GM12873 (cell line): ENCODE measurements at regions not wholly inside any gene's neighbourhood (a gene's known extent, or its start where the extent isn't known, plus 50 kb on each side); places are given as distances from the start of the nearest gene placed in this dataset.

ENCODE experiments used
- CTCF ChIP-seq: IDR thresholded peaks from 2 replicates; pipeline ENCODE4 v1.5.1; 2012; ENCODE audit warnings: low read depth, mild to moderate bottlenecking, moderate library complexity, low read length, control low read depth; ENCODE audit not compliant: insufficient read depth; ENCODE audit errors: missing control alignments

DNA sequence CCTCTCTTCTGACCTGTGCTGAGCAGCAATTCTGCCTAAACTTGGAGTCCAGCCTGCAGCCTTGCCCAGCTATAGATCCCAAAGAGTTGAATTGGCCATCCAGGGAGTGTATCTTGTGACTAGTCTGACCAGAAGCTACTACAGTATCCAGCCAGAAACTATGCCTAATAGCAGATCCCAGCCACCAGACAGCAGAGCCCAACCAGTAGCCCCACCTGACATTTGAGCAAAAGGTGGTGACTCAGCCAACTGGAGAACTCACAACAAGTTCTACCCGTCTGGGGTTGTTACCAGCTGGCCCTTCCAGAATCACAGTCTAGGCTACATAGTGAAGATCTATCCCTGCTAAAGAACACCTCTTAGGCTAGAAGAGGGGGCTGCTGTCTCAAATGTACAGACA lies 315.0 kb downstream of the CRPPA start:
- no peak for TF ChIP-seq CTCF

GRCh38 chr7:16099302-16099849 lies 322.0 kb downstream of the CRPPA start:
- TF ChIP-seq CTCF = no peak

DNA sequence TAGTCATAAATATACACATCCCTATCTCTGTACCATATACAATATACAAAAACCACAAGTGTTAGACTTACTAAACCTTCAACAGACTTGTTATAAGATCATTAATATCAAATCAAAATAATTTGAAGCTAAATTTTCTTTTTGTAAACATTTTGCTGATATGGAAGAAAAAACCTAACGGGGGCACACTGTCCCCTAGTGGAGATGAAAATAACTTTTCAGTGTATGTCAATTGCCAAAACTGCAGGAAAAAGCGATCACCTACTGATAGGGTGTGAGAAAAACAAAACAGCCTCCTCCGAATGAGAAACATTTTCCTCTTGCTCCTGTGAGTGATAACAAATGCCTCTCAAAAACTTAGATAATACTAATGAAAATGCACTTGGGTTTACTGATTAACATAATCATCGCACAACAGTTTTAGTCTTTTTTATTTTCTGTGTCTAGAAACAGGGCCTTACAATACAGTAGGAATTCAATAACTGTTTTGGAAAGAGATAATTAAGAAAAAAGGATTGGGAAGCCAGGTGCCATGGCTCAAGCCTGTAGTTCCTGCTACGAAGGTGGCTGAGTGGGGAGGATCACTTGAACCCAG lies 322.7 kb downstream of the CRPPA start:
- TF ChIP-seq CTCF = peak; percentile 40

DNA sequence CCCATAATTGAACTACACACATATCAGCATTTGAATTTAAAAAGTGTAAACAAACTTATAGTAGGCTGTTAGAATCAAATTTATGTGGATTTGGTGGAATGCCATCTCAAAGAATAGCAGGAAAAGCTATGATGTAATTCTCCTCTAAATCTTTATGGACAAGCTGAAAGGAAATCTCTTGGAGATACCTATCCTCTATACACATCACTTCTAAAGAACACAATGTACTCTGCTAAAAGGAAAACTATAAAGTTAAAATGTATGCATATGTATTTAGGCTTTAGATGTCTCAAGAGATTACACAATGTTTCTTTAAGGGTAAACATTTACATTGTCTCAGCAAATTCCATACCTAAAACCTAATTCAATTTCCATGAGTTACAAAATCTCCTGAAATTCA lies 323.3 kb downstream of the CRPPA start:
- no peak for TF ChIP-seq CTCF

DNA sequence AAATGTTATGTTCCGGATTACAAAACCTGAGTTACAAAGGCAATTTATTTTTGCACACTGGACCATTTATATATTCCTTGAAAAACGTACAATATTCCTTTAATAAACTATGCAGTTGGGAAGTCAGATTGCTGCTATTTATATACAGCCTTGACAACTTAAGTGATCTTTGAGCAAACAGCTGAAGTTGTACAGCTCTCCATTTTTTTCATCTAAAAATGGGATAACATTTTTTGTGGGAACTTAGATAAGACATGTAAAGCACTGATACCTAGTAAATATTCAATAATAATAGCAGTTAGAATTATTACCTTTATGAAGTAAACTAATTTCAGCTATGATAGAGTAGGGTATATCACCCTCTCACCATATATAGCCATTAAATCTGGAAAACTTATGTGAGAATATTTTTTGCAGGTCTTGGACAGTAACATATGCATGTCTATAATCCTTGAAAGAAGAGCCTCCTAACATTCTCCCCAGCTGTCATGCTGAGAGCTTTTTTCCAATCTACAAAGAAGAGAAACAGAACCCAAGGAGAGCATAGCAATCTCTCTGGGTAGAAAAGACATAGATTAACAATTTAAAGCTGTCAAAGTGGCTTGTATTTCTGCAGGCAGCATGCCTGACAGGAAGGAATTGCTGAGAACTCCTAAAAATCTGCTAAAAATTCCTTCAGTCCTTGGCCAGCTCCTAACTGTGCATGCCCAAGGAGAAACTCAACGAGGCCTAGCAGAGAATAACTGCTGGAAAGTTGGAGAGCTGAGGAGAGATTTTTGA lies 326.0 kb downstream of the CRPPA start:
- TF ChIP-seq CTCF = no peak

DNA sequence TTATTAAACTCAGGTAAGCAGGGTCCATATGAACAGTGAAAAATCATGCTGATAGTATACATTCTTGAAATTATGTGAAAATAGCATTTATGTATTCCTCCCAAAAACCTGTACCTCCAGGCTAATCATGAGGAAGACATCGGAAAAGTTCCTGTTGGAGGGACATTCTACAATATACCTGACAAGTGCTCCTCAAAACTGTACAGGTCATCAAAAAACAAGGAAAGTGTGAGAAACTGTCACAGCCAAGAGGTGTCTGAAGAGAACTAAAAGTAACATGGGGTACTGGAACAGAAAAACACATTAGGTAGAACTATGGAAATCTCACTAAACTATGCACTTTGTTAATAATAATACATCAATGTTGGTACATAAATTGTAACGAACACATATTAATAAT lies 326.7 kb downstream of the CRPPA start:
- TF ChIP-seq CTCF = no peak

GRCh38 chr7:16092711-16093110 lies 328.6 kb downstream of the CRPPA start:
- no peak for TF ChIP-seq CTCF
